HG03064 (cell line): ENCODE measurements at regions not wholly inside any gene's neighbourhood (a gene's known extent, or its start where the extent isn't known, plus 50 kb on each side); places are given as distances from the start of the nearest gene placed in this dataset.
A peak's percentile ranks its signal among the peaks of the same experiment; 100 is the strongest.
"Not testable (repeated sequence)": the region's sequence is repeated elsewhere in the genome, so short reads cannot be mapped to it uniquely, and the experiment has no call there.

Experiments used
- ATAC-seq: cut with Tn5 transposase; IDR thresholded peaks from one replicate; pipeline ENCODE4 v1.9.1; 2021; ENCODE audit warnings: low read depth; ENCODE audit not compliant: unreplicated experiment

- no peak for ATAC-seq
Observed at GRCh38 chr12:87597114-87597513, 432.1 kb downstream of the C12orf50 start.

GRCh38 chr12:87596636-87597035 lies 432.6 kb downstream of the C12orf50 start:
- ATAC-seq = no peak

GRCh38 chr12:87596134-87596533 lies 433.1 kb downstream of the C12orf50 start:
- ATAC-seq = no peak

GRCh38 chr12:87585882-87586557 lies 443.2 kb downstream of the C12orf50 start:
- no peak for ATAC-seq

GRCh38 chr12:87579091-87579490 lies 450.1 kb downstream of the C12orf50 start:
- not testable (repeated sequence) for ATAC-seq

GRCh38 chr12:87575906-87576305 lies 453.3 kb downstream of the C12orf50 start:
- ATAC-seq = no peak

- ATAC-seq = not testable (repeated sequence)
Observed at GRCh38 chr12:87566918-87567317, 462.3 kb downstream of the C12orf50 start.

- no peak for ATAC-seq
Observed at GRCh38 chr12:87556985-87557384, 472.2 kb downstream of the C12orf50 start.

GRCh38 chr12:87531213-87531612 lies 498.0 kb downstream of the C12orf50 start:
- ATAC-seq = not testable (repeated sequence)

GRCh38 chr12:87529413-87529812 lies 499.8 kb downstream of the C12orf50 start:
- no peak for ATAC-seq

GRCh38 chr12:87520968-87521367 lies 508.2 kb downstream of the C12orf50 start:
- ATAC-seq = no peak

- ATAC-seq = no peak
Observed at GRCh38 chr12:87518481-87518880, 510.7 kb downstream of the C12orf50 start.

GRCh38 chr12:87518036-87518435 lies 511.2 kb downstream of the C12orf50 start:
- no peak for ATAC-seq

- no peak for ATAC-seq
Observed at GRCh38 chr12:87513536-87514280, 515.5 kb downstream of the C12orf50 start.

- no peak for ATAC-seq
Observed at GRCh38 chr12:87511371-87511770, 517.8 kb downstream of the C12orf50 start.

- peak; percentile 57 for ATAC-seq
Observed at GRCh38 chr12:87509237-87509820, 519.9 kb downstream of the C12orf50 start.

- no peak for ATAC-seq
Observed at GRCh38 chr12:87491598-87491997, 537.6 kb downstream of the C12orf50 start.

- ATAC-seq = no peak
Observed at GRCh38 chr12:87491089-87491488, 538.1 kb downstream of the C12orf50 start.

- no peak for ATAC-seq
Observed at GRCh38 chr12:87469295-87469694, 559.9 kb downstream of the C12orf50 start.

GRCh38 chr12:87467936-87468335 lies 561.3 kb downstream of the C12orf50 start:
- no peak for ATAC-seq

GRCh38 chr12:87464565-87464964 lies 564.6 kb downstream of the C12orf50 start:
- no peak for ATAC-seq

GRCh38 chr12:87444039-87444438 lies 585.2 kb downstream of the C12orf50 start:
- ATAC-seq = no peak
